LoVo (cell line): ENCODE measurements at regions not wholly inside any gene's neighbourhood (a gene's known extent, or its start where the extent isn't known, plus 50 kb on each side); places are given as distances from the start of the nearest gene placed in this dataset.
"Not testable (repeated sequence)": the region's sequence is repeated elsewhere in the genome, so short reads cannot be mapped to it uniquely, and the experiment has no call there.

Experiments used
- DNase-seq: peaks from one replicate; pipeline ENCODE4 v3.0.0-alpha.2; 2016; ENCODE audit warnings: low spot score

- DNase-seq: not testable (repeated sequence)
Measured at GRCh38 chrX:40788698-40789097, 53.4 kb upstream of the MED14 start.

- no peak for DNase-seq
Measured at GRCh38 chrX:40792433-40792832, 57.1 kb upstream of the MED14 start.

- not testable (repeated sequence) for DNase-seq
Measured at GRCh38 chrX:40794829-40795130, 59.4 kb upstream of the MED14 start.

- DNase-seq: not testable (repeated sequence)
Measured at GRCh38 chrX:40799745-40800144, 64.4 kb upstream of the MED14 start.

GRCh38 chrX:40805404-40805803 lies 70.1 kb upstream of the MED14 start:
- DNase-seq: no peak

GRCh38 chrX:40806513-40807220 lies 71.3 kb upstream of the MED14 start:
- DNase-seq: no peak

- no peak for DNase-seq
Measured at GRCh38 chrX:40807384-40807783, 72.0 kb upstream of the MED14 start.

GRCh38 chrX:40808203-40808602 lies 72.9 kb upstream of the MED14 start:
- DNase-seq: no peak

GRCh38 chrX:40809210-40809609 lies 73.9 kb upstream of the MED14 start:
- no peak for DNase-seq

GRCh38 chrX:40815045-40815444 lies 79.7 kb upstream of the MED14 start:
- not testable (repeated sequence) for DNase-seq

GRCh38 chrX:40816906-40817305 lies 81.6 kb upstream of the MED14 start:
- no peak for DNase-seq

- no peak for DNase-seq
Measured at GRCh38 chrX:40818236-40818635, 82.9 kb upstream of the MED14 start.

- no peak for DNase-seq
Measured at GRCh38 chrX:40821780-40822179, 86.4 kb upstream of the MED14 start.

- DNase-seq: no peak
Measured at GRCh38 chrX:40827331-40827730, 92.0 kb upstream of the MED14 start.

- DNase-seq: no peak
Measured at GRCh38 chrX:40831750-40832149, 96.4 kb upstream of the MED14 start.

GRCh38 chrX:40832723-40833122 lies 97.4 kb upstream of the MED14 start:
- no peak for DNase-seq

- no peak for DNase-seq
Measured at GRCh38 chrX:40834225-40834624, 98.9 kb upstream of the MED14 start.

GRCh38 chrX:40835526-40835925 lies 100.2 kb upstream of the MED14 start:
- DNase-seq: no peak

- no peak for DNase-seq
Measured at GRCh38 chrX:40843643-40844042, 108.3 kb upstream of the MED14 start.

- DNase-seq: no peak
Measured at GRCh38 chrX:40844471-40844870, 109.1 kb upstream of the MED14 start.

GRCh38 chrX:40845331-40845911 lies 110.1 kb upstream of the MED14 start:
- no peak for DNase-seq

- DNase-seq: no peak
Measured at GRCh38 chrX:40849906-40850823, 114.8 kb upstream of the MED14 start.

GRCh38 chrX:40852586-40852985 lies 117.2 kb upstream of the MED14 start:
- DNase-seq: no peak
